Activated CD4-positive, alpha-beta T cell treated with anti-CD3 and anti-CD28 coated beads for 48 hours (primary cell): ENCODE measurements at regions not wholly inside any gene's neighbourhood (a gene's known extent, or its start where the extent isn't known, plus 50 kb on each side); places are given as distances from the start of the nearest gene placed in this dataset.
"Not testable (repeated sequence)": the region's sequence is repeated elsewhere in the genome, so short reads cannot be mapped to it uniquely, and the experiment has no call there.

Experiments used
- DNase-seq: peaks from one replicate; pipeline ENCODE4 v3.0.0-alpha.2; 2020

DNA sequence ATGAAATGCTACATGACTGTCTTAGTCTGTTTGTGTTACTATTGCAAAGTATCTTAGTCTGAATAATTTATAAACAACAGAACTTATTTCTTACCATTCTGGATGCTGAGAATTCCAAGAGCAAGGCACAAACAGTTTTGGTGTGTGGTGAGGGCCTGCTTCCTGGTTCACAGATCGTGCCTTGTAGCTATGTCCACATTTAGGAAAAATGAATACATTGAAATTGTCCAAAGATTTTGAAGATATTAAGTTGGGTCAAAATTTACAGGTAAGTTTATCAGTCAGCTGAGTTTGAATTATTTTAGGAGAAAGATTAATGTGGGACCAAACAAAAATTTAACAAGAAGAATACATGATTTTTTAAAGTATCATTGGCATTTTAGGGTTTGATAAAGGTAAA, 293.5 kb downstream of the LTN1 start:
- no peak for DNase-seq

DNA sequence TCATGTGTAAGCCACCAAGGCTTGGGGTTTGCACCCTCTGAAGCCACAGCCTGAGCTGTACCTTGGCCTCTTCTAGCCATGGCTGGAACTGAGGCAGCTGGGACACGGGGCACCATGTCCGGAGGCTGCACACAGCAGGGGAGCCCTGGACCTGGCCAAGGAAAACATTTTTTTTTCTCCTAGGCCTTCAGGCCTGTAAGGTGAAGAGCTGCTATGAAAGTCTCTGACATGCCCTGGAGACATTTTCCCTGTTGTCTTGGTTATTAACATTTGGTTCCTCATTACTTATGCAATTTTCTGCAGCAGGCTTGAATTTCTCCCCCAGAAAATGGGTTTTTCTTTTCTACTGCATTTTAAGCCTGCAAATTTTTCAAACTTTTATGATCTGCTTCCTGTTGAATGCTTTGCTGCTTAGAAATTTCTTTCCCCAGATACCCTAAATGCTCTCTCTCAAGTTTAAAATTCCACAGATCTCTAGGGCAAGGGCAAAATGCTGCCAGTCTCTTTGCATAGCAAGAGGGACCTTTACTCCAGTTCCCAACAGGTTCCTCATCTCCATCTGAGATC, 295.8 kb downstream of the LTN1 start:
- DNase-seq: no peak

DNA sequence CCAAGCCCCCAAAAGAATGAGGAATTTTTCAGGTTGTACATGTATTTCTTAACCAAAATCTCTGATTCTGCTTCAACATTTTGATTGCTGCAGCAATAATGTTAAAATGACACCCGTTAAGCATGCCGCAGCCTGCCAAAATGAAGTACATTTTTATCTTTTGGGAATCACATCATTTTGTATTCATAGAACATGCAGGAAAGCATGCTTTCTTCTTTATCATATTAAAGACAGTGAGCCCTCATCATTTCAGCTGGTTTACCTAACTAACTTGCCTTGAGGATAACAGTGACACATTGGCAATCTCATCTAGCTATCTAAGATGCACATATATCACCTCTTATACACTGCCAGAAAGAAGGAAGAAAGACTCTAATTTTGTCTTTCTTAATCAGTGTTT, 299.2 kb downstream of the LTN1 start:
- no peak for DNase-seq

DNA sequence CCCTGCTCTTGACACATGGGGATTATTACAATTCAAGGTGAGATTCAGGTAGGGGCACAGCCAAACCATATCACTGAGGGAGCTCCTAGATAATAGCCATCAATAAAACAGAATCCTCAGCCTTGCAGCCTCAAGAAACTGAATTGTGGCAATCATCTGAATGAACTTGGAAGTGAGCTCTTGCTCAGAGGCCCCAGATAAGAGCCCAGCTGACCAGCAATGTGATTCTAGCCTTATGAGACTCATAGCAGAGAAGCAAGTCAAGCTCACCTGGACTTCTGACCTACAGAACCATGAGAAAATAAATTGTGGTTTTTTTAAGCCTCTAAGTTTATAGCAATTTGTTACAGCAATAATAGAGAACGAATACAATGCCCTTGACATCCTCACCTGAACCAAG, 302.5 kb downstream of the LTN1 start:
- no peak for DNase-seq

DNA sequence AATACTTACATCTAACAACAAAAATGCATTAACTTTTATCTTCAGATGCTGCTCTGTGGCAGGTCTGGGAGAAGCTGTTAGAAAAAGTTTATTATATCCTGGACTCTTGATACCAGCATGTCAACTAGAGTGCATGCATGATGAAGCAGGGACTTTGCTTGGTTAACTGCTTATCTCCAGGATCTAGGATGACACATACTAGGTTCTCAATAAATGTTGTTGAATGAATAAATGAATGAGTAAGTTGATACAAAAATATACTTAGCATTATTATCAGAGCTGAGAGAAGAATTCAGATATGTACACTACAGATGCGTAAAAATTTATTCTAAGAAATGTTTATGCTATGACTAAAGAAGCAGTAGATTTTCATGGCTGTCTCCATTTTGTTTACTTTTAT, 304.3 kb downstream of the LTN1 start:
- DNase-seq: no peak

DNA sequence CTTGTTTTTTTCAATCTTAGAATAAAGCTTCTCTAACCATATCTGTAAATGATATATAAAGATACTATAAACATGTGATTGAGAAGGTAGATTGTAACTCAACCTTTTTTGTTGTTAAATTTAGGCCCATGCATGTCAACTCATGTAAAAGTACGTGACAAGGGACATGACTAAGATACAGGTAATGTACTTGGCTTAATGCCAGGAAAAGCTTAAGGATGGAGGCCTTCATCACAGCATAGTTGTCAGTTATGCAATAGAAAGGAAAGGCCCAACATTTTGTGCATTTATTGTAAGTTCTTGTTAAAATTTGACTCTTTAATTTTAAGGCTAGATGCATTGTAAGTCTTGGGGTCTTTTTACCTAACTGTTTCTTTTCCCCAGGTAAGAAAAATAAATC, 305.1 kb downstream of the LTN1 start:
- DNase-seq: no peak

DNA sequence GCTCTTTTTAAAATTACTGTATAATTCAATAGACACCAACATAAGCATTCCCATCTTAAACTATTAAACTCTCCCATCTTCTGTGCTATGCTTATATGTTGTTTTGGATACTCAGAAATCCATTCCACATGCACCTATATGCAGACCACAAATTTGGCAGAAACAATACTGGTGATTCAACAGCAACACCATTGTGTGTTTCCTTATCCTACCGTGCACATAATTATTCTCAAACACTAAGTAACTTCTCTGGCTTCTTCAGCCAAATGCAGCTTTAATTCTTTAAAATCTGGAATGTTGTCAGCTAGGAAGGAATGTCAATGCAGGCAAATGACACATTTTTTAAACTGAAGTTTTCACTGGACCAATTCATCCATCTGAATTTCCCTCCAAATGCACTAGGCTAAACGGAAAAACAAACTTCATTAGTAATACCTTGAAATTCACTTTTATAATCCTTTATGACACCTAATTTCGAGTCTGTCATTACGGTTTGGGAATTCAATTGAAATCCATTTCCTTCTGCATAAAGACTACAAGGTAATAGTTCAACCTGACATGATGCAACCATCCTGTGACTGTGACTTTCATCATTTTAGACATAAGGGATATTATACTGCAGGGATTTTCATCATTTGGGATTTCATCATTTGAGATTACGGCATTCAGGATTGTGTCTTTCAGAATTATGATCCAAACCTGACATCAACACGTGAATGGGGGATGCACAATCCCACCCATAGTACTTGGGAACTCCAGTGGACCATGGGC, 308.5 kb downstream of the LTN1 start:
- no peak for DNase-seq

DNA sequence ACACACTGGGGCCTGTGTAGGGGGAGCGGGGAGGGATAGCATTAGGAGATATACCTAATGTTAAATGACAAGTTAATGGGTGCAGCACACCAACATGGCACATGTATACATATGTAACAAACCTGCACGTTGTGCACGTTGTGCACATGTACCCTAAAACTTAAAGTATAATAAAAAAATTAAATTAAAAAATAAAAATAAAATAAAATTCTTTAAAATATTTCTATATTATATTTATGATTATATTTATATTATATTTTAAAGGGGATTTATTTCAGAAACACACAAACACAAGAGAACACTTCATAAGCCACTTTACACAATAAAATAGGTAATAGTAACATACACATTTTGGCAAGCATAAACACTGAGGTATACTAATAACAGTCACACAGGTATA, 309.8 kb downstream of the LTN1 start:
- DNase-seq: not testable (repeated sequence)

DNA sequence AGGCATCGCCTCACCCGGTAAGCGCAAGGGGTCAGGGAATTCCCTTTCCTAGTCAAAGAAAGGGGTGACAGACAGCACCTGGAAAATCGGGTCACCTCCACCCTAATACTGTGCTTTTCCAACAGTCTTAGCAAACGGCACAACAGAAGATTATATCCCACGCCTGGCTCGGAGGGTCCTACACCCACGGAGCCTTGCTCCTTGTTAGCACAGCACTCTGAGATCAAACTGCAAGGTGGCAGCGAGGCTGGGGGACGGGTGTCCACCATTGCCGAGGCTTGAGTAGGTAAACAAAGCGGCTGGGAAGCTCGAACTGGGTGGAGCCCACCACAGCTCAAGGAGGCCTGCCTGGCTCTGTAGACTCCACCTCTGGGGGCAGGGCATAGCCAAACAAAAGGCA, 315.6 kb downstream of the LTN1 start:
- not testable (repeated sequence) for DNase-seq

DNA sequence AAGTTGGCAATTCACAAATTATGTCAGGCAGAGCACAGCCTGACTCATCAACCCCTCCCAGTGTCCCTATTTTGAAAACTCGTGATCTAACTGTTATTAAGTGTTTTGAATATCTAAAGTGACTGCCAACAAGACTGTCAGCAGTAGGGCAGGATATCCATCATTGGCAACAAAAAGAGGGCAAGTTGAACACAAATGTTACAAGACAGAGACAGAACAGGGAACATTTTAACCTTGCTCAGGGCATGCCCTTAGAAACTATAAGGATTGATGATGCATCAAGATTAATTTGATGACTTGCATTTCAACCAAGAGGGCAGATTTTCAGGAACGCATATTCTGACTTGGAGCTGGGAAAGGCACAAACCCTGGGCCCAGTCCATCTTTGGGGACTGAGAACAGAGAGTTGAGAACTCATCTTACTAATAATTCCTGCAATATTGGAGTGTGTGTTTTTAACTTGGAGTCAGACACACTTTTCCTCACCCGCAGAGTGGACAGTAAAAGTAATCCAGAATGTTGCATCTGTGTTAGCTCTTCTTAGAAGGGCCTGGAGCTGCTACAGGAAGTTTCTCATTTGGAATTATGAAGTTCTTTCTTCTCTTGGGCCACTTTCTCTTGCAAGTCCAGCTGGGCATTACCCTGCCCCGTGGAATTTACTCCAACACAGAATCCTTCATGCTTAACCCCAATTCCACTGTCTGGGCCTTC, 317.2 kb downstream of the LTN1 start:
- no peak for DNase-seq

DNA sequence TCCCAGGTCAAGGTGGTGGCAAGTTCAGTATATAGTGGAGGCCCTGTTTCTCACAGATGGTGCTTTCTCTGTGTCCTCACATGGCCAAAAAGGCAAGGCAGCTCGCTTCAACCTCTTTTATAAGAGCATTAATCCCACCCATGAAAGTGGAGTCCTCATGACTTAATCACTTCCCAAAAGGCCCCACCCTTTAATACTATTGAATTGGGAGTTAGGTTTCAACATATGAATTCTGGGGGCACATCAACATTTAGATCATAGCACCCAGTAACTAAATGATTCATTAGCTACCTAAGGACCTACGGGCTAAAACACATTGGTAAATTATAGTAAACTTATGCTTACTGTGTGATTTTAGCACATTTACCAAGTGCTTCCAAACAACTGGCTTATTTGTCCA, 317.9 kb downstream of the LTN1 start:
- no peak for DNase-seq

DNA sequence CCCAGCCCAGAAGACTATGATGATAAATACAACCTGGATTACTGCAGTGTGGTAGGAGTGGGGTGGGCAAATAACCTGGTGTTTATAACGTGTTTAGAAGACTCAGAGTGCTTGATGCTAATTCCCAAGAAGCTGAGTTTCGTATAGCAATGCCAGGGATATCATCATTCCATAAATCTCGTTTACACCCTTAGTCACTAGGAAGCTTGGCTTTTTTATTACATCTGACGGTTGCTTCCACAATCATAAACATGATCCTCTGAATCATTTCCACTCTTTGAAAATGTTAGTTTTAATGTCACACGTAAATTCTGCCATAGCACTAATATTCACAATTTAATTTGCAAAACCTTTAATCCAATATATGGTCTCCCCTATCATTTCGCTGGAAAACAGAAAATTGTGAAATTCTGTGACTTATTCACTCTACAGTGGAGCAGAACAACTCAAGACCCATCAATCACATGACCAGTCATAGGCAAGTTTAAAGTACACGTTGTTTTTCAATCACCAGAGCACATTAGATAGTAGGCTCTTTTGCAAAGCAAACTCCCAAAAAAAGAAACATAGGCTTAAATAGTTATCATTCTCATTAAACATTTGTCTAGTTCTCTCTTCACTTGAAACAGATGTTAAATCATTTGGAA, 321.0 kb downstream of the LTN1 start:
- no peak for DNase-seq

DNA sequence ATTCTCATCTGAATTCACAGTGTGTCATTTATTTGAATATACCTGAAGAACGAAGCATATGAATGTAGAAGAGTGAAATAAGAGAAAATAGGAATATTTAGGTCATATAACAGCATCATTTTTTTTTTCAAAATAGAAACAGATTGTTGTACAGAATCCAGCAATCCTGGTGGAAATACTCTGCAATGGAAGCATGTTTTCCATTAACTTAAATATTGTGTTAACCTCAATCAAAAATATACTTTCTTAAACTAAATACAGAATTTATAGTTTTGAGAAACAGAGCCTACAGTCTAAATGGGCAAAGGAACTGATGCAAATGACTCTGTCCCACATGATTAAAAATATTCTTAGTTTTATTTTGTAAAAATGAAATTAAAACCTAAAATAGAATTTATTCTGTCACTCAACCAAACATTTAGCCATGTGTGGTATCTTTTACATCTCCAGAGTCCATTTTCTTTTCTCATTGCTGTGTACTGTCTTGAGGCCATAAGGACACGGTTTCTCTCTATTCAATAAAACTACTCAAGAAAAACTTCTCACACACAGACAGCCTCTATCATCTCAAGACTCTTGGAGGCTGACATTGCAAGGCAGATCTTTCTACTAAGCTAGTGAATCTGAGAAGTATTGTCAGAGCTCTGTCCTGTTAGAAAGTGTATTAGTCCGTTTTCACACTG, 322.6 kb downstream of the LTN1 start:
- no peak for DNase-seq

DNA sequence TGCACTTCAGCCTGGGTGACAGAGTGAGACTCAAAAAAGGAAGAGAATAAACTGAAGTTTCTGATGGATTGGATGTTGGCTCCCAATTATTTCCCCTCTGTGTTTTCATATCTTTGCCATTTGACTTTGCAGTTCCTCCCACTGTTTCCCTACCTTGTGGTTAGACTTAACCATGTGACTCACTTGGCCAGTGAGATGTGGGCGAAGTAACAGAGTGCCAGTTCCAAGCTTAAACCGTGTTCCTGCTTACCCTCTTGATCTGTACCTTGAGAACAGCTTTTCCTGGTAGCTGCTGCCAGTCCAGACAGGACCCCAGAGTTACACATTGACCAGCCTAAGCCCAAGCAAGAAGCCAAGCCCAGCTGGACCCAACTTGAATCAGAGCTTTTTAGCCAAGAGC, 323.4 kb downstream of the LTN1 start:
- no peak for DNase-seq

DNA sequence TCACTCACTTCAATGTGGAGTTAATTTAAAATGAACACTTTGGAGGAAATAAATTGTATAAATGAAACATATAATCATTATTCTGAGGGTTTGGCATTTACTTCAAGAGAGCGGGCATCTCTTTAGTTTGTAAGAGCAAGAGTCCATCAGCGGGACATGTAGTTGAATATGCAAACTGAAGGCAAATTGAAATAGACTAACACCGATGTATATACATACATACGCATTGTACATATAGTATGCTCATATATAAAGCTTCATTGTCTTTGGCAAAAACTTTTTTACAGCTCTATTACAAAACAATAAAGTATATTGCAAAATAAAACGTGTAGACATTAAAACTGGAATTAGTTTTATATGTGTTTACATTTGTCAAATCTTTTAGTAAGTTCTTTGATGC, 328.9 kb downstream of the LTN1 start:
- DNase-seq: no peak

DNA sequence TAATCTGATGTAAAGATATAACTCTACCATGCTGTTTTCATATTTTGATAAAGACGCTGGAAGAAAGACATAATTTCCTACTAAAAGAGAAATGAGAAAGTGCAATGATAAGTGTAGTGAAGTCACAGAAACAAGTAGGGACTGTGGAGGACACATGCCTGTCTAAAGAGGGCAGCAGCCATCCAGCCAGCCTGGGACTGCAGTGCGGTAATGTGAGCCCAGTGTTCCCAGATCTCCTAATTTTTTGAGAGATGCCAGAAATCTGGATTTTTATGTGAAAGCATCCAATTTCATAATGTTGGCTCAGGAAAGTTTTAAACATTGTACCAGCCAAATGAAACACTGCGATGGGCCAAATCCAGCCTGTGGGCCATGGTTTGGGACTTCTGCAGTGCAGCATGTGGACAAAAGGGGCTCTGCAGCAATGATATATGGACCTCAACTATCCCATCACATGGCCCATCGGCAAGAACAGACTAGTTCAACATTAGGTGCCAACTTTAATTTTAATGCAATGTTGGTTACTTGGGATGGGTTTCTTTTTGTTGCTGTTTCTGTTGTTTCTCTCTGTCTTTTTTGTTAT, 329.5 kb downstream of the LTN1 start:
- DNase-seq: no peak

DNA sequence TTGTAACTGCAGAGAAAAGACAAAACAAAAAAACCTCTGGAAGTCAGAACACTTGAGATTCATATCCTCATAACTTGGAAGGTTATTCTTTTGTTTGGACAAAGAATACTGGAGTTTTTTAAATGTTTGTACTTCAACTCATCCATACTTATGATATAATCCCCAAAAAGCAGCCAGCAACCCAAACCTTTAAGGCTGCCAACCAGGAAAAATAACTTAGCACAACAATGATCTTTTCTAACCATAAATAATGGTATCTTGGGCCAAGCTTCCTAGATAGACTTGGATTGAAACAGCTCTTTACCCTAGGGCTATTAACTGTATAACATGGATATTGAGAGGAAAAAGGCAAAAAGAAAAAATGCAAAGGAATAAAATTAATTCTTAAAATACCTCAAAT, 335.1 kb downstream of the LTN1 start:
- DNase-seq: no peak

DNA sequence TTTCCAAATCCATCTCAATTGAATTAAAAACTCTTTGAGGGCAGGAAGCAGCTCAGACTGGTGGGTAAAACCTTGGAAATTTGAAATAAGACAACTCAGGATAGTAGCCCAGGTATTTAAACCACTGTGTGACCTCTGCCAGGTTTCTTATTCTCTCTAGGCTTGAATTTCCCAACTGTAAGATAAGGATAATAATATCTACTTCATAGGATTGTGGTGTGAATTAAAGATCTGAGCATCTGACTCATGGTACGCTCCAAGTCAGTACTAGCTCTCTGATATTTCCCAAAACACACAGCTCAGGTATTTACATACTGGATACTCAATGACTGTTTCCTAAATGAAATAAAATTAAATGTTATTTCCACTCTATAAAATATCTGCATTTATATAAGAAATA, 337.2 kb downstream of the LTN1 start:
- DNase-seq: no peak

DNA sequence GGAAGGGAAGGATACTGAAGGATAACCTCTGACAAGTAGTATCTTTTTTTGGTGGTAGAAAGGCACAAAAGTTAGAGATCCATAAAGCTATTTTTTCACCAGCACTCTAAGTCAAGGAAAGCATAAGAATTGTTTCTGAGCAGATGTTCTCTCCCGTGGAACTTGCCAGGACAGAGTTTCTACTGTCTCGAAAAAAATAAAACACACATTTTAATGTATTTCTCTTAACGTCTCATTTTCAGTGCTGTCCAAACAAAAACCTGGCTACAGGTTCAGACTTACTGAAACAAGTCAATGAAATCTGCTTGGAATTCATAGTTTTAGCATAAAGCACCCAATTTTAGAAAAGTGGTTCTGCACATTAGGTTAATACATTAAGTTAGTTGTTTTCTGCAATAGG, 338.3 kb downstream of the LTN1 start:
- no peak for DNase-seq

DNA sequence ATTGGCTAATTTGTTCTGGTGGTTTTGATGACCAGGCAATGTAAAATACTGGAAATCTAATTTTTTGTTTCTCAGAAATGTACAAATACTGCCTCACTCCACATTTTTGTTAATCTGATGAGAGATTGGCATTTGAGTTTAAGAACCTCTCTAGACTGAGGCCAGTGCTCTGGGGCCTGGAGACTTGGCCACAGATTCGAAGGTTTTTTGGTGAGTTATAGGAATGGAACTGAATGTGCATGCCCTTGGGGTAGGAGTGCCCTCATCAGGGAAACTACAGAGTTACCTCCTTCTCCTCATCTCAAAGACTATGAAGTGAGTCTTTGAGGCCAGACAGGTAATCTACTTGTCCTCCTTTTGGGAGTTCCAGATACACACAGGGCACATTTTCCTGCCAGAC, 347.9 kb downstream of the LTN1 start:
- no peak for DNase-seq

DNA sequence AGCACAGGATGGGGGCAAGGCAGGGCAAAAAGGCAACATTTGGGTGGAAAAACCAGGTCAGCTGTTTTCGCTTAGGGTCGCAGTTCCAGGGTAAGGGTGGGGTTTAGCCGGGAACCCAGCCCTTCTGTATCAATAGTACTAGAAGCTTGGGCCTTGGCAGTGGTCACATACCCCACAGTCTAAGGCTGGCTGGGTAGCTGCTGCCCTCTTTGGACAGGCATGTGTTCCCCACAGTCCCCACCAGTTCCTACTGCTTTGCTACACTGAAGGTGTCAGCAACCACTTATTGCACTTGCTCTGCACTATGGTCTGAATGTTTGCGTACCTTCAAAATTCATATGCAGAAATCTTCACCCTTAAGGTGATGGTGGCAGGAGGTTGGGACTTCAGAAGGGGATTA, 349.8 kb downstream of the LTN1 start:
- no peak for DNase-seq

DNA sequence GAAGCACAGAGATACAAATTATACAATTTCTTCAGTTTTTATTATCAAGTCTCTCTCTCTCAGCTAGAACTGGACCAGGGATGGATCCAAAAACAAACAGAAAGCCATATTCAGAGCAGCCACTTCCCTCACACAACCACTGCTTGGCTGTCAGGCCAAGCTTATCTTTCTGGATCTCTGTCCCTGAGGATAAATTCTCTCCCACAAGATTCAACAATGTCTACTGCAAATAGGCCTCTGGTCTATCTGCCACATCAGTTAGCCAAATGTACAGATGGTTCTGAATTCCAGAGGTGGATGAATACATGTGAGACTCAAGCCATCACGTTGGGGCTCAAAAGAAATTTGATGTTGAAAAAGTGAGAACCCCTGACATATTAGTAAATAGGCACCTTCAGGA, 350.9 kb downstream of the LTN1 start:
- DNase-seq: no peak

DNA sequence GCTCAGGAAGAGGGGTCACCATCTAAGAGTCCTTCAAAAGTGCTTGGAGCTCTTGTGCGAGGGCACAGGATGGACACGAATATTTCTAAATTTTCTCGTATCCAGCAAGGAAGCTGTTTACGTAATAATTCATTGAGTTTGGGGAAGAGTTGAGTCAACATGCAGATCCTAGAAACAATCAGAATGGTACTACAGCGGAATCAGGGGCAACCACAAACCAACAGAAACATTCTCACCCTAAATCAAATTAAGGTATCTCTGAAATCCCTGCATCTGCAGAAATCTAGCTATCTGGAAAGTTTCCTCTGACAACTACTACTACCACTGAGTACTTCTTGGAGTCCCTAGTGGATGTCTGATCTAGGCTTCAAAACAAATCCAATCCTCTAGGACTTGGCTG, 352.4 kb downstream of the LTN1 start:
- DNase-seq: no peak
